IMR-90 (cell line): ENCODE measurements at regions not wholly inside any gene's neighbourhood (a gene's known extent, or its start where the extent isn't known, plus 50 kb on each side); places are given as distances from the start of the nearest gene placed in this dataset.

ENCODE experiments used
- ATAC-seq: fragments of 200-7000 bp; cut with Tn5 transposase; 2 replicates; pipeline ENCODE4 v1.9.1; 2020; ENCODE audit warnings: low read depth, mild to moderate bottlenecking, moderate library complexity
- BruUV-seq: library from RNA; stranded (reverse); fragments of 400-500 nt; replicated peaks from 2 replicates; lab custom pipeline; 2021; lab: Mats Ljungman, UMichigan
- CTCF ChIA-PET: fragments of 300-600 bp; formaldehyde crosslinking; extraction: SDS; loops from one replicate; lab custom pipeline; 2021; ENCODE audit warnings: antibody characterized with exemption; lab: Yijun Ruan, JAX
- POLR2A ChIA-PET: fragments of 300-600 bp; sonication (Branson Sonifier 250); formaldehyde crosslinking; loops from one replicate; lab custom pipeline; 2022; ENCODE audit warnings: antibody characterized with exemption; ENCODE audit not compliant: unreplicated experiment; lab: Charles Lee
- DNase-seq: peaks from one replicate; pipeline ENCODE4 v3.0.0; 2013
- H2AFZ ChIP-seq: replicated peaks from 2 replicates; pipeline ENCODE3; 2013; ENCODE audit warnings: low read length, mild to moderate bottlenecking; ENCODE audit not compliant: poor library complexity
- H2AK5ac ChIP-seq: 2 replicates; pipeline ENCODE4 v1.6.1; 2013; ENCODE audit warnings: low read depth, low read length, inconsistent platforms
- H2AK9ac ChIP-seq: replicated peaks from 2 replicates; pipeline ENCODE3; 2013; ENCODE audit warnings: mild to moderate bottlenecking, low read depth, low read length, moderate library complexity; ENCODE audit not compliant: poor library complexity
- H2BK120ac ChIP-seq: 2 replicates; pipeline ENCODE4 v1.6.1; 2013; ENCODE audit warnings: low read depth, low read length, inconsistent platforms
- H2BK15ac ChIP-seq: 3 replicates; pipeline ENCODE4 v1.6.1; 2013; ENCODE audit warnings: low read depth, low read length, inconsistent platforms
- H2BK20ac ChIP-seq: 2 replicates; pipeline ENCODE4 v1.6.1; 2013; ENCODE audit warnings: low read depth, mild to moderate bottlenecking, inconsistent platforms, low read length, moderate library complexity
- H2BK5ac ChIP-seq: 2 replicates; pipeline ENCODE4 v1.6.1; 2013; ENCODE audit warnings: mild to moderate bottlenecking, low read depth, low read length, inconsistent platforms; ENCODE audit not compliant: poor library complexity, severe bottlenecking
- H3K14ac ChIP-seq: replicated peaks from 2 replicates; pipeline ENCODE4 v1.6.1; 2013; ENCODE audit warnings: low read depth, low read length, inconsistent platforms
- H3K18ac ChIP-seq: 2 replicates; pipeline ENCODE4 v1.6.1; 2013; ENCODE audit warnings: low read depth, low read length, control low read depth
- H3K23ac ChIP-seq: 2 replicates; pipeline ENCODE4 v1.6.1; 2013; ENCODE audit warnings: low read depth, low read length, inconsistent platforms
- H3K27ac ChIP-seq: 2 replicates; pipeline ENCODE4 v1.5.1; 2013; ENCODE audit warnings: mild to moderate bottlenecking, control low read depth, low read length; ENCODE audit not compliant: insufficient read depth
- H3K27me3 ChIP-seq: 2 replicates; pipeline ENCODE4 v1.6.1; 2013; ENCODE audit warnings: low read length; ENCODE audit not compliant: control insufficient read depth, insufficient read depth
- H3K36me3 ChIP-seq: 2 replicates; pipeline ENCODE4 v1.6.1; 2013; ENCODE audit warnings: low read length, mixed read lengths; ENCODE audit not compliant: control insufficient read depth, insufficient read depth
- H3K4ac ChIP-seq: 2 replicates; pipeline ENCODE4 v1.6.1; 2013; ENCODE audit warnings: low read depth, low read length, inconsistent platforms
- H3K4me1 ChIP-seq: 2 replicates; pipeline ENCODE4 v1.6.1; 2013; ENCODE audit warnings: low read length, mixed read lengths; ENCODE audit not compliant: control insufficient read depth, insufficient read depth
- H3K4me2 ChIP-seq: 2 replicates; pipeline ENCODE4 v1.6.1; 2013; ENCODE audit warnings: low read depth, mild to moderate bottlenecking, control low read depth, low read length, moderate library complexity
- H3K4me3 ChIP-seq: 2 replicates; pipeline ENCODE4 v1.5.1; 2013; ENCODE audit warnings: low read depth, mild to moderate bottlenecking, control low read depth, low read length, moderate library complexity; ENCODE audit not compliant: insufficient read depth
- H3K56ac ChIP-seq: 2 replicates; pipeline ENCODE4 v1.6.1; 2013; ENCODE audit warnings: low read length, inconsistent platforms; ENCODE audit not compliant: insufficient read depth; ENCODE audit errors: extremely low read depth
- H3K79me1 ChIP-seq, 2 experiments: 2 replicates each; pipeline ENCODE4 v1.6.1; 2013; ENCODE audit warnings: low read length in 2 of 2, inconsistent platforms in 1 of 2, low read depth in 1 of 2
- H3K9ac ChIP-seq: 2 replicates; pipeline ENCODE4 v1.6.1; 2013; ENCODE audit warnings: low read depth, low read length, control low read depth
- H3K9me1 ChIP-seq: 2 replicates; pipeline ENCODE4 v1.6.1; 2013; ENCODE audit warnings: low read length, inconsistent platforms; ENCODE audit not compliant: insufficient read depth
- H3K9me3 ChIP-seq: 2 replicates; pipeline ENCODE4 v1.6.1; 2013; ENCODE audit warnings: low read length; ENCODE audit not compliant: control insufficient read depth, insufficient read depth
- H4K20me1 ChIP-seq: 2 replicates; pipeline ENCODE4 v1.6.1; 2013; ENCODE audit warnings: low read length, inconsistent platforms; ENCODE audit not compliant: insufficient read depth
- H4K5ac ChIP-seq: 2 replicates; pipeline ENCODE4 v1.6.1; 2013; ENCODE audit warnings: mild to moderate bottlenecking, low read depth, low read length, control low read depth
- H4K8ac ChIP-seq, 2 experiments: 2 replicates each; pipeline ENCODE4 v1.6.1; 2013; ENCODE audit warnings: low read depth in 2 of 2, low read length in 2 of 2, control low read depth in 1 of 2, inconsistent platforms in 1 of 2
- H4K91ac ChIP-seq: 2 replicates; pipeline ENCODE4 v1.6.1; 2013; ENCODE audit warnings: low read depth, low read length, inconsistent platforms; ENCODE audit not compliant: insufficient read depth
- BHLHE40 ChIP-seq: fragments of 150-350 bp; IDR thresholded peaks from 2 replicates; pipeline ENCODE4 v1.6.1; 2016; ENCODE audit warnings: mild to moderate bottlenecking, low read depth, low read length
- CEBPB ChIP-seq: IDR thresholded peaks from 2 replicates; pipeline ENCODE4 v1.6.1; 2012; ENCODE audit warnings: low read depth, low read length, improper control_type of control experiment
- CHD1 ChIP-seq: IDR thresholded peaks from 2 replicates; pipeline ENCODE4 v1.6.1; 2012; ENCODE audit warnings: low read depth, low read length, improper control_type of control experiment
- FOS ChIP-seq: fragments of 150-350 bp; IDR thresholded peaks from 2 replicates; pipeline ENCODE4 v1.6.1; 2016; ENCODE audit warnings: low read depth, low read length
- MAFK ChIP-seq: IDR thresholded peaks from 2 replicates; pipeline ENCODE4 v1.6.1; 2012; ENCODE audit warnings: low read depth, low read length, improper control_type of control experiment
- MAZ ChIP-seq: IDR thresholded peaks from 2 replicates; pipeline ENCODE4 v1.6.1; 2012; ENCODE audit warnings: low read depth, mild to moderate bottlenecking, low read length, improper control_type of control experiment, moderate library complexity, borderline replicate concordance
- MXI1 ChIP-seq: IDR thresholded peaks from 2 replicates; pipeline ENCODE4 v1.6.1; 2012; ENCODE audit warnings: low read depth, mild to moderate bottlenecking, low read length, moderate library complexity, borderline replicate concordance
- NFE2L2 ChIP-seq: fragments of 150-350 bp; IDR thresholded peaks from 2 replicates; pipeline ENCODE4 v1.6.1; 2016; ENCODE audit warnings: low read depth, mild to moderate bottlenecking, low read length
- POLR2A ChIP-seq: IDR thresholded peaks from 2 replicates; pipeline ENCODE4 v1.6.1; 2012; ENCODE audit warnings: mild to moderate bottlenecking, low read depth, low read length
- RAD21 ChIP-seq: IDR thresholded peaks from 2 replicates; pipeline ENCODE4 v1.6.1; 2012; ENCODE audit warnings: low read length, improper control_type of control experiment
- RCOR1 ChIP-seq: IDR thresholded peaks from 2 replicates; pipeline ENCODE4 v1.6.1; 2012; ENCODE audit warnings: mild to moderate bottlenecking, low read length, improper control_type of control experiment; ENCODE audit not compliant: insufficient replicate concordance
- RFX5 ChIP-seq: IDR thresholded peaks from 2 replicates; pipeline ENCODE4 v1.8.0; 2012; ENCODE audit warnings: low read depth, mild to moderate bottlenecking, low read length, moderate library complexity
- SMC3 ChIP-seq: fragments of 150-350 bp; IDR thresholded peaks from 2 replicates; pipeline ENCODE4 v1.6.1; 2016; ENCODE audit warnings: low read depth, mild to moderate bottlenecking, antibody characterized with exemption, low read length, moderate library complexity
- WGBS, 2 experiments: methylation state at CpG; one replicate each; pipeline versions ENCODE4 v1.1.5 to v1.1.7; 2013; ENCODE audit warnings: missing lambda C conversion rate in 2 of 2; ENCODE audit not compliant: insufficient read length in 1 of 2; ENCODE audit errors: extremely low coverage in 2 of 2; 5-methylcytosine and 5-hydroxymethylcytosine counted together
- dilution Hi-C: fragments of 300-500 bp; cut with HindIII; formaldehyde crosslinking; loops from one replicate; pipeline ENCODE4 v1.14.3; 2018; ENCODE audit warnings: low sequenced_read_pairs; ENCODE audit not compliant: unreplicated experiment
- in situ Hi-C: fragments of 300-500 bp; cut with MboI; formaldehyde crosslinking; loops from 3 replicates; pipeline ENCODE4 v1.14.3; 2019; ENCODE audit warnings: low sequenced_read_pairs, inconsistent platforms, mixed read lengths
- intact Hi-C: fragments of 100-400 bp; cut with micrococcal nuclease; formaldehyde crosslinking; loops from 2 replicates; pipeline ENCODE4 v1.10.0; 2022
- TF ChIP-seq, protein P1 (sequence below): fragments of 150-350 bp; IDR thresholded peaks from 2 replicates; pipeline ENCODE4 v1.6.1; 2016; ENCODE audit warnings: low read depth, mild to moderate bottlenecking, low read length, moderate library complexity, borderline replicate concordance
- TF ChIP-seq, protein P2 (sequence below): fragments of 150-350 bp; IDR thresholded peaks from 2 replicates; pipeline ENCODE4 v1.6.1; 2017; ENCODE audit warnings: mild to moderate bottlenecking, antibody characterized with exemption, low read length, low read depth
- TF ChIP-seq, protein P3 (sequence below): conservative IDR thresholded peaks from 2 replicates; pipeline ENCODE4 v1.5.1; 2012; ENCODE audit warnings: mild to moderate bottlenecking, low read depth, low read length, improper control_type of control experiment

DNA sequence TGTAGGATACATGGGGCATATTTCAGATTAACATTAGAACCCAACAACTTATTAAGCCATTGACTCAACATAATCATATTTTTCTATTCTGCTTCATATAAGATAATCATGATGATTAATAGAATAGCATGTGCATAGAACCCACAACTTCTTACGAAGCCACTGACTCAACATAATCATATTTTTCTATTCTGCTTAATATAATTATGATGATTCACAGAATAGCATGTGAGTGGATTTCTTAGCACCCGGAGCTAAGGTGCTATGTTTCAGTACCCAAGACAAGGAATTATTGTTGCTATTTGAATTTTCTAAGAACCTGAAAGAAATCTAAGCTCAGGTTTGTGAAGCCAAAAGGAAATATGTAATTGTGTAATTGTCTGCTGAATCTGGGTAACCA, 96.8 kb downstream of the TENT5A start:
- Histone ChIP-seq H3K9me3 (no peaks in the 10 kb centered on the region), H4K8ac (no peak overlapping the region), H2AK5ac (no peak overlapping the region), H3K4ac (no peak overlapping the region), H2BK15ac (no peak overlapping the region), H3K4me3 (no peak overlapping the region), H4K91ac (no peak overlapping the region), H3K4me2 (no peak overlapping the region), H3K27ac (no peak overlapping the region), H4K20me1 (no peaks in the 10 kb centered on the region), H2BK5ac (no peak overlapping the region), H3K14ac (no peak overlapping the region), H3K56ac (no peak overlapping the region), H3K23ac (no peak overlapping the region), H2AFZ (no peak overlapping the region), H3K4me1 (no peaks in the 10 kb centered on the region), H4K5ac (no peak overlapping the region), H2BK20ac (no peak overlapping the region), H2BK120ac (no peak overlapping the region), H3K9me1 (no peaks in the 10 kb centered on the region), H3K9ac (no peak overlapping the region), H3K27me3 (no peaks in the 10 kb centered on the region), H3K36me3 (no peaks in the 10 kb centered on the region), H3K18ac (no peak overlapping the region), H2AK9ac (no peak overlapping the region), H3K79me1 (no peaks in the 10 kb centered on the region)
- no CpG with 5 or more reads among the region's 2 CpGs for WGBS, 2 experiments
- ATAC-seq = no peak
- DNase-seq = peak; percentile 17
- intact Hi-C loops (no loop called here), in situ Hi-C loops (no loop called here), dilution Hi-C loops (no loop called here)
- ChIA-PET POLR2A (no interaction called here), CTCF (no interaction called here)
- no TSS peak for BruUV-seq
- TF ChIP-seq RCOR1 (no peak), BHLHE40 (no peak), MXI1 (no peak), CHD1 (no peak), FOS (no peak), SMC3 (no peak), RFX5 (no peak), POLR2A (no peak), MAFK (no peak), MAZ (no peak), CEBPB (no peak), RAD21 (no peak), NFE2L2 (no peak)
- TF ChIP-seq, protein P1, sequence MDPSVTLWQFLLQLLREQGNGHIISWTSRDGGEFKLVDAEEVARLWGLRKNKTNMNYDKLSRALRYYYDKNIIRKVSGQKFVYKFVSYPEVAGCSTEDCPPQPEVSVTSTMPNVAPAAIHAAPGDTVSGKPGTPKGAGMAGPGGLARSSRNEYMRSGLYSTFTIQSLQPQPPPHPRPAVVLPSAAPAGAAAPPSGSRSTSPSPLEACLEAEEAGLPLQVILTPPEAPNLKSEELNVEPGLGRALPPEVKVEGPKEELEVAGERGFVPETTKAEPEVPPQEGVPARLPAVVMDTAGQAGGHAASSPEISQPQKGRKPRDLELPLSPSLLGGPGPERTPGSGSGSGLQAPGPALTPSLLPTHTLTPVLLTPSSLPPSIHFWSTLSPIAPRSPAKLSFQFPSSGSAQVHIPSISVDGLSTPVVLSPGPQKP = no peak
- TF ChIP-seq, protein P2, sequence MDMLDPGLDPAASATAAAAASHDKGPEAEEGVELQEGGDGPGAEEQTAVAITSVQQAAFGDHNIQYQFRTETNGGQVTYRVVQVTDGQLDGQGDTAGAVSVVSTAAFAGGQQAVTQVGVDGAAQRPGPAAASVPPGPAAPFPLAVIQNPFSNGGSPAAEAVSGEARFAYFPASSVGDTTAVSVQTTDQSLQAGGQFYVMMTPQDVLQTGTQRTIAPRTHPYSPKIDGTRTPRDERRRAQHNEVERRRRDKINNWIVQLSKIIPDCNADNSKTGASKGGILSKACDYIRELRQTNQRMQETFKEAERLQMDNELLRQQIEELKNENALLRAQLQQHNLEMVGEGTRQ = no peak
- TF ChIP-seq, protein P3, sequence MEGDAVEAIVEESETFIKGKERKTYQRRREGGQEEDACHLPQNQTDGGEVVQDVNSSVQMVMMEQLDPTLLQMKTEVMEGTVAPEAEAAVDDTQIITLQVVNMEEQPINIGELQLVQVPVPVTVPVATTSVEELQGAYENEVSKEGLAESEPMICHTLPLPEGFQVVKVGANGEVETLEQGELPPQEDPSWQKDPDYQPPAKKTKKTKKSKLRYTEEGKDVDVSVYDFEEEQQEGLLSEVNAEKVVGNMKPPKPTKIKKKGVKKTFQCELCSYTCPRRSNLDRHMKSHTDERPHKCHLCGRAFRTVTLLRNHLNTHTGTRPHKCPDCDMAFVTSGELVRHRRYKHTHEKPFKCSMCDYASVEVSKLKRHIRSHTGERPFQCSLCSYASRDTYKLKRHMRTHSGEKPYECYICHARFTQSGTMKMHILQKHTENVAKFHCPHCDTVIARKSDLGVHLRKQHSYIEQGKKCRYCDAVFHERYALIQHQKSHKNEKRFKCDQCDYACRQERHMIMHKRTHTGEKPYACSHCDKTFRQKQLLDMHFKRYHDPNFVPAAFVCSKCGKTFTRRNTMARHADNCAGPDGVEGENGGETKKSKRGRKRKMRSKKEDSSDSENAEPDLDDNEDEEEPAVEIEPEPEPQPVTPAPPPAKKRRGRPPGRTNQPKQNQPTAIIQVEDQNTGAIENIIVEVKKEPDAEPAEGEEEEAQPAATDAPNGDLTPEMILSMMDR = no peak
